ENCODE measurements at regions not wholly inside any gene's neighbourhood (a gene's known extent, or its start where the extent isn't known, plus 50 kb on each side); places are given as distances from the start of the nearest gene placed in this dataset.

DNA sequence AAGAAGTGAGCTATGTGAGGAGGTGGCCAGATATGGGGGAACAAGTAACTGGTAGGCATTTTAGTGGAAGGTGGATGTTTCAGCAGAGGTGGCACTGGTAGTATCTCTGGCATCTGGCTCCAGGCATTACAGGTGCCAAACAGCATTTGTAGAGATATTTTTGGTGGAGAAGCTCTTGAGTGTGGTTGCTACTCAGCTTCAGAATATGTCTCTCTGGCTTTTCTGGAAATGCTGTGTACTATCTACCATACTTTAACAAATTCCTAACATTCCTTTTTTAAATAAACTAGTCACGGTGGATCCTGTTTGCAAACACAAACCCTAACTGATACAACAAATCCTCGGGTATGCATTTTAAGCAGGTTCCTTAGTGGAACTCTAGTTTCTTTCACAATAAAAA, 128.0 kb downstream of the BARX2 start:
- H2BK120ac ChIP-seq (ENCODE audit: low read depth, low read length): no peak overlapping the region

GRCh38 chr11:129505266-129505665, 129.6 kb downstream of the BARX2 start:
- Histone ChIP-seq H3K36me3 (ENCODE audit: control insufficient read depth, insufficient read depth, low read length) (no peaks in the 10 kb centered on the region), H4K8ac (ENCODE audit: low read depth, low read length) (no peak overlapping the region), H3K18ac (ENCODE audit: low read length) (no peak overlapping the region), H2BK15ac (replicated peaks; ENCODE audit: low read depth) (no peak overlapping the region), H4K5ac (ENCODE audit: low read length) (no peak overlapping the region), H3K4ac (ENCODE audit: low read depth, low read length) (no peak overlapping the region), H3K9ac (ENCODE audit: low read length) (no peak overlapping the region), H3K27me3 (ENCODE audit: insufficient read depth, low read length, poor library complexity) (no peaks in the 10 kb centered on the region), H3K4me2 (ENCODE audit: low read length) (no peak overlapping the region), H3K4me3 (ENCODE audit: low read length) (no peak overlapping the region), H2BK5ac (ENCODE audit: low read length) (no peak overlapping the region), H3K56ac (ENCODE audit: low read length) (no peak overlapping the region), H3K23ac (ENCODE audit: low read length) (no peak overlapping the region), H2BK120ac (ENCODE audit: low read depth, low read length) (no peak overlapping the region), H3K27ac (ENCODE audit: low read depth, low read length) (no peak overlapping the region), H3K4me1 (ENCODE audit: control insufficient read depth, low read depth, low read length) (no peaks in the 10 kb centered on the region), H3K79me2 (ENCODE audit: control insufficient read depth, insufficient read depth, low read length) (no peaks in the 10 kb centered on the region), H3K79me1 (ENCODE audit: low read length) (no peaks in the 10 kb centered on the region), H2AK5ac (ENCODE audit: low read length) (no peak overlapping the region)
- WGBS (ENCODE audit: extremely low coverage, insufficient coverage, low lambda C conversion rate): no CpG with 5 or more reads among the region's 2 CpGs
- DNase-seq: no peak

More for the DNA sequence above, 128.0 kb downstream of the BARX2 start:
- H3K4me3 ChIP-seq (ENCODE audit: low read length): no peak overlapping the region
- no peak for DNase-seq
- H3K56ac ChIP-seq (ENCODE audit: low read length): no peak overlapping the region
- no peaks in the 10 kb centered on the region for H3K4me1 ChIP-seq (ENCODE audit: control insufficient read depth, low read depth, low read length)
- no peaks in the 10 kb centered on the region for H3K79me1 ChIP-seq (ENCODE audit: low read length)
- H3K23ac ChIP-seq (ENCODE audit: low read length): no peak overlapping the region
- H4K5ac ChIP-seq (ENCODE audit: low read length): no peak overlapping the region
- WGBS (ENCODE audit: extremely low coverage, insufficient coverage, low lambda C conversion rate): no CpG with 5 or more reads among the region's 2 CpGs
- H2BK5ac ChIP-seq (ENCODE audit: low read length): no peak overlapping the region
- H2AK5ac ChIP-seq (ENCODE audit: low read length): no peak overlapping the region
- H2BK15ac ChIP-seq (replicated peaks; ENCODE audit: low read depth): no peak overlapping the region
- no peak overlapping the region for H3K4ac ChIP-seq (ENCODE audit: low read depth, low read length)
- H4K8ac ChIP-seq (ENCODE audit: low read depth, low read length): no peak overlapping the region
- no peak overlapping the region for H3K9ac ChIP-seq (ENCODE audit: low read length)
- H3K4me2 ChIP-seq (ENCODE audit: low read length): no peak overlapping the region
- no peak overlapping the region for H3K27ac ChIP-seq (ENCODE audit: low read depth, low read length)
- H3K36me3 ChIP-seq (ENCODE audit: control insufficient read depth, insufficient read depth, low read length): no peaks in the 10 kb centered on the region
- H3K27me3 ChIP-seq (ENCODE audit: insufficient read depth, low read length, poor library complexity): no peaks in the 10 kb centered on the region
- no peak overlapping the region for H3K18ac ChIP-seq (ENCODE audit: low read length)
- H3K79me2 ChIP-seq (ENCODE audit: control insufficient read depth, insufficient read depth, low read length): no peaks in the 10 kb centered on the region

DNA sequence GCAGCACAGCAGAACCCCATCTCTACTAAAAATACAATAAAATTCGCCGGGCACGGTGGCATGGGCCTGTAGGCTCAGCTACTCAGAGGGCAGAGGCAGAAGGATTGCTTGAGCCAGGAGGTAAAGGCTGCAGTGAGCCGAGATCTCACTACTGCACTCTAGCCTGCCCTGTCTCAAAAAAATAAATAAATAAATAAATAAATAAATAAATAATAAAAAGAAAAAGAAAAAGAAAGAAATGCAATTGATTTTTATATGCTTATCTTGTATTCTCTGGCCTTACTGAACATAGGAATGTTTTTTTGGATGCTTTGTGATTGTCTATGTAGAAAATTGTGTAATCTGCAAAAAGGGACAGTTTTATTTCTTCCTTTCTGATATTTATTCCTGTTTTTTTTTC, 132.5 kb downstream of the BARX2 start:
- H3K4me3 ChIP-seq (ENCODE audit: low read length): no peak overlapping the region
- DNase-seq: no peak
- H4K8ac ChIP-seq (ENCODE audit: low read depth, low read length): no peak overlapping the region
- H3K36me3 ChIP-seq (ENCODE audit: control insufficient read depth, insufficient read depth, low read length): no peaks in the 10 kb centered on the region
- H3K27me3 ChIP-seq (ENCODE audit: insufficient read depth, low read length, poor library complexity): no peaks in the 10 kb centered on the region
- no peak overlapping the region for H3K27ac ChIP-seq (ENCODE audit: low read depth, low read length)
- no peak overlapping the region for H2AK5ac ChIP-seq (ENCODE audit: low read length)
- no peaks in the 10 kb centered on the region for H3K79me1 ChIP-seq (ENCODE audit: low read length)
- no peak overlapping the region for H4K5ac ChIP-seq (ENCODE audit: low read length)
- WGBS (ENCODE audit: extremely low coverage, insufficient coverage, low lambda C conversion rate): no CpG with 5 or more reads among the region's 4 CpGs
- no peaks in the 10 kb centered on the region for H3K4me1 ChIP-seq (ENCODE audit: control insufficient read depth, low read depth, low read length)
- no peak overlapping the region for H3K23ac ChIP-seq (ENCODE audit: low read length)
- H3K18ac ChIP-seq (ENCODE audit: low read length): no peak overlapping the region
- H3K9ac ChIP-seq (ENCODE audit: low read length): no peak overlapping the region
- no peak overlapping the region for H3K56ac ChIP-seq (ENCODE audit: low read length)
- H3K4me2 ChIP-seq (ENCODE audit: low read length): no peak overlapping the region
- no peak overlapping the region for H2BK15ac ChIP-seq (replicated peaks; ENCODE audit: low read depth)
- H3K79me2 ChIP-seq (ENCODE audit: control insufficient read depth, insufficient read depth, low read length): no peaks in the 10 kb centered on the region
- no peak overlapping the region for H3K4ac ChIP-seq (ENCODE audit: low read depth, low read length)
- no peak overlapping the region for H2BK5ac ChIP-seq (ENCODE audit: low read length)
- no peak overlapping the region for H2BK120ac ChIP-seq (ENCODE audit: low read depth, low read length)

DNA sequence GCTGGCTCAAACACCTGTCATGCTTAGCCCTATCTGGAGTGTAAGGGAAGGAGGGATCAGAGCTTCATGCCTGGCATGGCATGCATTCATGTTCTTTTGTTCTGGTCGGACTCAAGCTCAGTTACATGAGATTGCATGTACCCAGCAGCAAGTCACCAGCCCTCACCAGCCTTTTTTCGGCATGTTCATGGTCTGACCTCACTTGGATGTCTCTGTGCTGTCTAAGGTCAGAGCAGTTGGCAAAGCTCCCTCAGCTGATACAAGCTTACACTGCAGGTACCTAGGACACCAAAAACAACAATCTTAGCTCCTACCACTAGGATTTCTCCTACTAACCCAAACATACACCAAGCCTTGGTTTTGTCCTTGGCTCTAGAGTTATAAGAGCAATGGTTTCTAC, 152.6 kb downstream of the BARX2 start:
- Histone ChIP-seq H3K18ac (ENCODE audit: low read length) (no peak overlapping the region), H3K36me3 (ENCODE audit: control insufficient read depth, insufficient read depth, low read length) (no peaks in the 10 kb centered on the region), H2BK15ac (replicated peaks; ENCODE audit: low read depth) (no peak overlapping the region), H4K8ac (ENCODE audit: low read depth, low read length) (no peak overlapping the region), H2BK120ac (ENCODE audit: low read depth, low read length) (no peak overlapping the region), H3K4me2 (ENCODE audit: low read length) (no peak overlapping the region), H3K27ac (ENCODE audit: low read depth, low read length) (no peak overlapping the region), H3K4me3 (ENCODE audit: low read length) (no peak overlapping the region), H3K79me1 (ENCODE audit: low read length) (no peaks in the 10 kb centered on the region), H3K4me1 (ENCODE audit: control insufficient read depth, low read depth, low read length) (no peaks in the 10 kb centered on the region), H3K79me2 (ENCODE audit: control insufficient read depth, insufficient read depth, low read length) (no peaks in the 10 kb centered on the region), H4K5ac (ENCODE audit: low read length) (no peak overlapping the region), H3K9ac (ENCODE audit: low read length) (no peak overlapping the region), H2BK5ac (ENCODE audit: low read length) (no peak overlapping the region), H3K56ac (ENCODE audit: low read length) (no peak overlapping the region), H3K4ac (ENCODE audit: low read depth, low read length) (no peak overlapping the region), H3K23ac (ENCODE audit: low read length) (no peak overlapping the region), H3K27me3 (ENCODE audit: insufficient read depth, low read length, poor library complexity) (no peaks in the 10 kb centered on the region), H2AK5ac (ENCODE audit: low read length) (no peak overlapping the region)
- no peak for DNase-seq
- WGBS (ENCODE audit: extremely low coverage, insufficient coverage, low lambda C conversion rate): no CpG with 5 or more reads among the region's 2 CpGs

- Histone ChIP-seq H3K4me3 (ENCODE audit: low read length) (no peak overlapping the region), H3K79me1 (ENCODE audit: low read length) (no peaks in the 10 kb centered on the region), H3K4me2 (ENCODE audit: low read length) (no peak overlapping the region), H3K79me2 (ENCODE audit: control insufficient read depth, insufficient read depth, low read length) (no peaks in the 10 kb centered on the region), H3K18ac (ENCODE audit: low read length) (no peak overlapping the region), H3K27ac (ENCODE audit: low read depth, low read length) (no peak overlapping the region), H3K4me1 (ENCODE audit: control insufficient read depth, low read depth, low read length) (no peaks in the 10 kb centered on the region), H3K27me3 (ENCODE audit: insufficient read depth, low read length, poor library complexity) (no peaks in the 10 kb centered on the region), H2BK5ac (ENCODE audit: low read length) (no peak overlapping the region), H3K23ac (ENCODE audit: low read length) (no peak overlapping the region), H3K4ac (ENCODE audit: low read depth, low read length) (no peak overlapping the region), H2AK5ac (ENCODE audit: low read length) (no peak overlapping the region), H2BK15ac (replicated peaks; ENCODE audit: low read depth) (no peak overlapping the region), H3K9ac (ENCODE audit: low read length) (no peak overlapping the region), H4K5ac (ENCODE audit: low read length) (no peak overlapping the region), H4K8ac (ENCODE audit: low read depth, low read length) (no peak overlapping the region), H2BK120ac (ENCODE audit: low read depth, low read length) (no peak overlapping the region), H3K36me3 (ENCODE audit: control insufficient read depth, insufficient read depth, low read length) (no peaks in the 10 kb centered on the region), H3K56ac (ENCODE audit: low read length) (no peak overlapping the region)
- DNase-seq: no peak
- no CpG with 5 or more reads among the region's 7 CpGs for WGBS (ENCODE audit: extremely low coverage, insufficient coverage, low lambda C conversion rate)
Measured at GRCh38 chr11:129530154-129530895, 154.7 kb downstream of the BARX2 start.

- H2BK5ac ChIP-seq (ENCODE audit: low read length): no peak overlapping the region
- no peak overlapping the region for H3K56ac ChIP-seq (ENCODE audit: low read length)
- no peak overlapping the region for H3K4me3 ChIP-seq (ENCODE audit: low read length)
- no peak overlapping the region for H3K4ac ChIP-seq (ENCODE audit: low read depth, low read length)
- no peaks in the 10 kb centered on the region for H3K79me2 ChIP-seq (ENCODE audit: control insufficient read depth, insufficient read depth, low read length)
- no peak overlapping the region for H2BK120ac ChIP-seq (ENCODE audit: low read depth, low read length)
- H3K23ac ChIP-seq (ENCODE audit: low read length): no peak overlapping the region
- no peak overlapping the region for H3K18ac ChIP-seq (ENCODE audit: low read length)
- no peak for DNase-seq
- H4K8ac ChIP-seq (ENCODE audit: low read depth, low read length): no peak overlapping the region
- no peaks in the 10 kb centered on the region for H3K27me3 ChIP-seq (ENCODE audit: insufficient read depth, low read length, poor library complexity)
- no peaks in the 10 kb centered on the region for H3K79me1 ChIP-seq (ENCODE audit: low read length)
- H3K27ac ChIP-seq (ENCODE audit: low read depth, low read length): no peak overlapping the region
- H4K5ac ChIP-seq (ENCODE audit: low read length): no peak overlapping the region
- no peak overlapping the region for H2AK5ac ChIP-seq (ENCODE audit: low read length)
- no peak overlapping the region for H3K9ac ChIP-seq (ENCODE audit: low read length)
- H3K36me3 ChIP-seq (ENCODE audit: control insufficient read depth, insufficient read depth, low read length): no peaks in the 10 kb centered on the region
- H3K4me1 ChIP-seq (ENCODE audit: control insufficient read depth, low read depth, low read length): no peaks in the 10 kb centered on the region
- H2BK15ac ChIP-seq (replicated peaks; ENCODE audit: low read depth): no peak overlapping the region
- H3K4me2 ChIP-seq (ENCODE audit: low read length): no peak overlapping the region
Measured at GRCh38 chr11:129533395-129533794, 157.7 kb downstream of the BARX2 start.
